ENCODE measurements at regions not wholly inside any gene's neighbourhood (a gene's known extent, or its start where the extent isn't known, plus 50 kb on each side); places are given as distances from the start of the nearest gene placed in this dataset.

DNA sequence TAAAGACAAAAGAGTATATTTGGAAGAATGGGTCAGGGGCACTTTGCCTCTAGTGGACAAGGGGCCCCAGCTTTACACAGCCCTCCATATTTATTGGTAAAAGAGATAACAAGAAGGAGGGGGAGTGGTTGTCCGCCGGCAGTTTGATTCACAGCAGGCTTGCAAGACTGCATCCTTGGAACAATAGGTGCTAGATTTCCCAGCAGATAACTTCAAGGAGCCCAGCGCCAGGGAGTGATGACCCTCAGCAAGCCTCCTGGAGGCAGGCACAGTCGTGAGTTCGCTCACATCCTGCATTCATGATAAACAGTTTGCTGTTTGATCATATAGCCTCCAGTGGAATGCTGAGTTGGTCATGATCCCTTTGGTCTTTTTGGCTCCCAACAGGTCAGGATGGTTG, 67.8 kb upstream of the INCENP start:
- Histone ChIP-seq H3K36me3 (no peaks in the 10 kb centered on the region), H3K4me3 (no peak overlapping the region), H3K27ac (no peak overlapping the region), H3K4me1 (no peaks in the 10 kb centered on the region), H3K27me3 (no peaks in the 10 kb centered on the region), H3K9me3 (no peaks in the 10 kb centered on the region)
- TF ChIP-seq, protein P1, sequence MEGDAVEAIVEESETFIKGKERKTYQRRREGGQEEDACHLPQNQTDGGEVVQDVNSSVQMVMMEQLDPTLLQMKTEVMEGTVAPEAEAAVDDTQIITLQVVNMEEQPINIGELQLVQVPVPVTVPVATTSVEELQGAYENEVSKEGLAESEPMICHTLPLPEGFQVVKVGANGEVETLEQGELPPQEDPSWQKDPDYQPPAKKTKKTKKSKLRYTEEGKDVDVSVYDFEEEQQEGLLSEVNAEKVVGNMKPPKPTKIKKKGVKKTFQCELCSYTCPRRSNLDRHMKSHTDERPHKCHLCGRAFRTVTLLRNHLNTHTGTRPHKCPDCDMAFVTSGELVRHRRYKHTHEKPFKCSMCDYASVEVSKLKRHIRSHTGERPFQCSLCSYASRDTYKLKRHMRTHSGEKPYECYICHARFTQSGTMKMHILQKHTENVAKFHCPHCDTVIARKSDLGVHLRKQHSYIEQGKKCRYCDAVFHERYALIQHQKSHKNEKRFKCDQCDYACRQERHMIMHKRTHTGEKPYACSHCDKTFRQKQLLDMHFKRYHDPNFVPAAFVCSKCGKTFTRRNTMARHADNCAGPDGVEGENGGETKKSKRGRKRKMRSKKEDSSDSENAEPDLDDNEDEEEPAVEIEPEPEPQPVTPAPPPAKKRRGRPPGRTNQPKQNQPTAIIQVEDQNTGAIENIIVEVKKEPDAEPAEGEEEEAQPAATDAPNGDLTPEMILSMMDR (IDR thresholded peaks at IDR 0.05): no peak
- TF ChIP-seq POLR2A (IDR thresholded peaks at IDR 0.05) (no peak), EP300 (IDR thresholded peaks at IDR 0.05) (no peak)
- DNase-seq (ENCODE audit: low spot score in 2 of 2): no peak
- 71 to 73% methylated on average over 5 of the region's 5 CpGs for WGBS, 2 donors

DNA sequence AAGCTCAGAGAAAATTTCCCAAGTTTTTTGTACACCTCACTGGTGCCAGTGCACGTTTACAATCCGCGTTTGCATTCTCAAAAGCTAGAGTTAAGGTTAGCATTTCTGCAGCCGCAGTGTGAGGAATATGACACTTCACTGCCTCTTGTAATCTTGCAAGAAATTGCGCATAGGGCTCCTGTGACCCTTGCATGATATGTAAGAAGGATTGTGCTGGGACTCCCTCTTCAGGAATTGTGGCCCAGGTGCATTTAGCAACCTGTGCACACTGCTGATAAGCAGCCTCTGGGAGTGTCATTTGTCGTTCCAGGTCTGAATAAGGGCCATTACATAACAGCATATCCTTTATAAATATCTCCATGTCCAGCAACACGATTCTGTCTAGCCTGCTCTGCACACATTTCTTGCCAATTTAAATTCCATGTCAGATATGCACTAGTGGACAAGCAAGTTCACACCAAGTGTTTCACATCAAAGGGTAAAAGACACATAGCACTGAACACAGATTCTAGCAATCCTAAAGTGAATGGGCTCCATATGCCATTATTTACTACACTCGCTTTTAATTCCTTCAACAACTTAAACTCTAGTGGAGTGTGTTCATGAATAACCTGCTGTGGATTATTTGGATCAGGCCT, 69.2 kb upstream of the INCENP start:
- Histone ChIP-seq H3K27ac (no peak overlapping the region), H3K9me3 (no peaks in the 10 kb centered on the region), H3K36me3 (no peaks in the 10 kb centered on the region), H3K27me3 (no peaks in the 10 kb centered on the region), H3K4me3 (no peak overlapping the region), H3K4me1 (no peaks in the 10 kb centered on the region)
- no peak for DNase-seq (ENCODE audit: low spot score in 2 of 2)
- 74 to 79% methylated on average over 8 of the region's 8 CpGs for WGBS, 2 donors
- TF ChIP-seq EP300 (IDR thresholded peaks at IDR 0.05): no peak
- TF ChIP-seq, protein P1 (IDR thresholded peaks at IDR 0.05): peak in 3 of 5 experiments; percentile 9 to 24 (median 15)

DNA sequence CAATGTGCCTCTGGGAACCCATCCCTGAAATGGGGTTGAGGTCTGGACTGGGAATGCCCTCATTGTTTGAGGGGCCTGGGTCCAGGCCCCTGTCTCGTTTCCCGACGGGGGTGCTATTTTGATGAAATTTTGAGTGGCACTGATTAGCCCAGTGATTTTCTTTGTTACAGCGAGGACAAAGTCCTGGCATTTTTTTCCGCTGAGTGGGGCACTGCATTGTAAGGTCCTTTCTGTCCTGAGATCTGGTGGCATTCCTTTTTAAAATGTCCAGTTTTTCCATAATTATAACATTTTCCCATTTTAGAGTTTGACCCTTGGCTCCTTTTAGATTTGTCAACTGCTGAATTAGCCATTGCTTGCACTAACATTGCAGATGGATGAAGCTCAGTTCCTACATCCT, 69.7 kb upstream of the INCENP start:
- Histone ChIP-seq H3K9me3 (no peaks in the 10 kb centered on the region), H3K27me3 (no peaks in the 10 kb centered on the region), H3K36me3 (no peaks in the 10 kb centered on the region), H3K27ac (no peak overlapping the region), H3K4me3 (no peak overlapping the region), H3K4me1 (no peaks in the 10 kb centered on the region)
- 66 to 67% methylated on average over 5 of the region's 5 CpGs for WGBS, 2 donors
- DNase-seq (ENCODE audit: low spot score in 2 of 2): no peak
- TF ChIP-seq, protein P1 (IDR thresholded peaks at IDR 0.05): no peak
- TF ChIP-seq EP300 (IDR thresholded peaks at IDR 0.05) (no peak), POLR2A (IDR thresholded peaks at IDR 0.05) (no peak)

DNA sequence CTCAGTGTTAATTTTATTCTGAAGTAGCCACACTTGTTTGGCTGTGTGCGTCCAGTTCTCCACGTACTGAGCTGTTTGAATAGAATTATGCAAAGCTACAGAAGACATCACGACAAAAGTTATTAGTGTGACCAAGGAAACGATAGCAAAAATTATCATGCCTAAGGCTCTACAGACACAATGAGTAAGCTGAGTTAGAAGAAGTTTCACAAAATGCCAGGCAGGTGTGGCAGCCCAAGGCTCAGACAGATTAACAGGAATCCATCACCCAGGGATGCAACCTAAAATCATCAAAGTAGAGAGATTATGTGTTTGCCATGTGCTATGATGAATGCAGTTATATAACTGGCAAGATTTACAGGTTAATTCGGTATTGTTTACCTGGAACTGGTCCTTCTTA, 73.1 kb upstream of the INCENP start:
- Histone ChIP-seq H3K4me3 (no peak overlapping the region), H3K36me3 (no peaks in the 10 kb centered on the region), H3K9me3 (no peaks in the 10 kb centered on the region), H3K27me3 (no peaks in the 10 kb centered on the region), H3K4me1 (no peaks in the 10 kb centered on the region), H3K27ac (no peak overlapping the region)
- WGBS, 2 donors: 91 to 92% methylated on average over 5 of the region's 5 CpGs
- TF ChIP-seq, protein P1 (IDR thresholded peaks at IDR 0.05): no peak
- TF ChIP-seq EP300 (IDR thresholded peaks at IDR 0.05) (no peak), POLR2A (IDR thresholded peaks at IDR 0.05) (no peak)
- DNase-seq (ENCODE audit: low spot score in 2 of 2): no peak

DNA sequence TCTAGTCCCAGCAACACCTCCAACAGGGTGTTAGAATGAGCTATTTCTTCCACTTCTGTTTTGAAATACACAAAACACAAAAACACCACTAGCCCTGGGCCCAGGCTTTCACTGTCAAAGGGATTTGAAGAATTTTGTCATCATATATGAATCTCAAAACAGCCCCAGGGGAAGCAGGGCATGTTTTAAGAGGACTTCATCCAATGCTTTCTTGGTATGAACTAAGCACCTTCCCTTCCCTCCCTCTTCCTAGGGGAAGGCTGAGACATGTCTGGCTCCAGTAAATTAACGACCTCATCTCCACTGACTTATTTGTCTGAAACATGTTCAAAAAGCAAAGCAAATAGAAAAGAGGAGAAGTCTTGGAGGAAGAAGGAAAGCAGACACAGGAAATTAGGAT, 75.7 kb upstream of the INCENP start:
- Histone ChIP-seq H3K36me3 (no peaks in the 10 kb centered on the region), H3K4me1 (no peaks in the 10 kb centered on the region), H3K27ac (no peak overlapping the region), H3K27me3 (no peaks in the 10 kb centered on the region), H3K4me3 (no peak overlapping the region), H3K9me3 (no peaks in the 10 kb centered on the region)
- 43 to 51% methylated on average over 1 of the region's 1 CpG for WGBS, 2 donors
- TF ChIP-seq, protein P1 (IDR thresholded peaks at IDR 0.05): no peak
- TF ChIP-seq EP300 (IDR thresholded peaks at IDR 0.05) (no peak), POLR2A (IDR thresholded peaks at IDR 0.05) (no peak)
- no peak for DNase-seq (ENCODE audit: low spot score in 2 of 2)

Measured in tibial nerve (tissue), 4 donors.